ENCODE measurements at regions not wholly inside any gene's neighbourhood (a gene's known extent, or its start where the extent isn't known, plus 50 kb on each side); places are given as distances from the start of the nearest gene placed in this dataset.
A peak's percentile ranks its signal among the peaks of the same experiment; 100 is the strongest.

GRCh38 chr2:12047761-12048160 lies 301.3 kb downstream of the LPIN1 start:
- no TSS peak for BruUV-seq (replicated peaks)
- H3K9me3 ChIP-seq (ENCODE audit: low read length), result no peaks in the 10 kb centered on the region; the same call in 1 of the 2 replicates
- peak overlapping the region; percentile 90 for H3K27ac ChIP-seq (ENCODE audit: low read depth, low read length, poor library complexity, severe bottlenecking)
- DNase-seq (ENCODE audit: low spot score), result peak; percentile 66
- H3K9me2 ChIP-seq (ENCODE audit: insufficient read depth, low read length), result no peaks in the 10 kb centered on the region
- TF ChIP-seq CTCF (conservative IDR thresholded peaks at IDR 0.05; ENCODE audit: low read length), result no peak
- no peaks in the 10 kb centered on the region for H3K79me2 ChIP-seq (ENCODE audit: insufficient read depth, low read depth, low read length)
- H3K4me2 ChIP-seq (ENCODE audit: low read length), result peak overlapping the region; percentile 91
- intact Hi-C loops (cut with micrococcal nuclease; ENCODE audit: unreplicated experiment), result loop anchor here (1.0 to 5.0 kb wide), 4 partner anchors 80 to 295 kb away; no protein-coding TSS in a partner anchor
- peaks cover 93% of the 10 kb centered on the region for H3K4me1 ChIP-seq (ENCODE audit: insufficient read depth, low read length, poor library complexity, severe bottlenecking)
- H3K4me3 ChIP-seq (ENCODE audit: low read depth, low read length, poor library complexity, severe bottlenecking), result peak overlapping the region; percentile 10
- no peaks in the 10 kb centered on the region for H4K20me1 ChIP-seq (ENCODE audit: insufficient read depth, low read length)
- POLR2A ChIA-PET, result interaction anchor here (0.7 to 9.1 kb wide), 7 partner anchors 8 to 218 kb away, joined by 3 to 256 read pairs (median 4); no protein-coding TSS in a partner anchor
- peak overlapping the region; percentile 79; the same call in 1 of the 2 replicates for H2AFZ ChIP-seq (ENCODE audit: low read length)
- CTCF ChIA-PET (ENCODE audit: unreplicated experiment), result interaction anchor here (0.5 to 7.8 kb wide), 6 partner anchors 10 to 501 kb away, joined by 3 to 94 read pairs (median 4); no protein-coding TSS in a partner anchor
- H3K36me3 ChIP-seq (ENCODE audit: insufficient read depth, low read length), result no peaks in the 10 kb centered on the region

GRCh38 chr2:12048550-12048949 lies 302.1 kb downstream of the LPIN1 start:
- Histone ChIP-seq H3K4me1 (ENCODE audit: insufficient read depth, low read length, poor library complexity, severe bottlenecking) (peaks cover 85% of the 10 kb centered on the region), H2AFZ (ENCODE audit: low read length) (peak overlapping the region; percentile 62; the same call in 1 of the 2 replicates), H3K79me2 (ENCODE audit: insufficient read depth, low read depth, low read length) (no peaks in the 10 kb centered on the region), H3K36me3 (ENCODE audit: insufficient read depth, low read length) (no peaks in the 10 kb centered on the region), H3K9me2 (ENCODE audit: insufficient read depth, low read length) (no peaks in the 10 kb centered on the region), H4K20me1 (ENCODE audit: insufficient read depth, low read length) (no peaks in the 10 kb centered on the region), H3K4me2 (ENCODE audit: low read length) (peak overlapping the region; percentile 91), H3K27ac (ENCODE audit: low read depth, low read length, poor library complexity, severe bottlenecking) (peak overlapping the region; percentile 90), H3K4me3 (ENCODE audit: low read depth, low read length, poor library complexity, severe bottlenecking) (peak overlapping the region; percentile 10), H3K9me3 (ENCODE audit: low read length) (no peaks in the 10 kb centered on the region; the same call in 1 of the 2 replicates)
- intact Hi-C loops (cut with micrococcal nuclease; ENCODE audit: unreplicated experiment), result loop anchor here (1.0 to 5.0 kb wide), 4 partner anchors 79 to 296 kb away; no protein-coding TSS in a partner anchor
- ChIA-PET POLR2A (interaction anchor here (0.6 to 9.1 kb wide), 10 partner anchors 9 to 668 kb away, joined by 3 to 256 read pairs (median 4); no protein-coding TSS in a partner anchor), CTCF (ENCODE audit: unreplicated experiment) (interaction anchor here (0.5 to 7.8 kb wide), 8 partner anchors 10 to 500 kb away, joined by 3 to 94 read pairs (median 3); no protein-coding TSS in a partner anchor)
- BruUV-seq (replicated peaks), result no TSS peak
- peak; percentile 86 for DNase-seq (ENCODE audit: low spot score)
- TF ChIP-seq CTCF (conservative IDR thresholded peaks at IDR 0.05; ENCODE audit: low read length) (peak; percentile 84), EZH2phosphoT487 (IDR thresholded peaks at IDR 0.05; ENCODE audit: borderline replicate concordance, low read depth, low read length) (no peak)

GRCh38 chr2:12050396-12050795 lies 304.0 kb downstream of the LPIN1 start:
- peak; percentile 77 for TF ChIP-seq CTCF (conservative IDR thresholded peaks at IDR 0.05; ENCODE audit: low read length)
- no peak for TF ChIP-seq EZH2phosphoT487 (IDR thresholded peaks at IDR 0.05; ENCODE audit: borderline replicate concordance, low read depth, low read length)
- H3K79me2 ChIP-seq (ENCODE audit: insufficient read depth, low read depth, low read length), result no peaks in the 10 kb centered on the region
- H4K20me1 ChIP-seq (ENCODE audit: insufficient read depth, low read length), result no peaks in the 10 kb centered on the region
- peak overlapping the region; percentile 1 for H3K4me3 ChIP-seq (ENCODE audit: low read depth, low read length, poor library complexity, severe bottlenecking)
- peak overlapping the region; percentile 49 for H3K4me2 ChIP-seq (ENCODE audit: low read length)
- ChIA-PET CTCF (ENCODE audit: unreplicated experiment) (interaction anchor here (0.5 to 0.6 kb wide), 2 partner anchors 407 to 903 kb away, joined by 3 read pairs; no protein-coding TSS in a partner anchor), POLR2A (interaction anchor here (0.6 to 9.1 kb wide), 3 partner anchors 17 to 241 kb away, joined by 3 to 256 read pairs (median 3); no protein-coding TSS in a partner anchor)
- no peaks in the 10 kb centered on the region for H3K36me3 ChIP-seq (ENCODE audit: insufficient read depth, low read length)
- peaks cover 66% of the 10 kb centered on the region for H3K4me1 ChIP-seq (ENCODE audit: insufficient read depth, low read length, poor library complexity, severe bottlenecking)
- no TSS peak for BruUV-seq (replicated peaks)
- H3K9me3 ChIP-seq (ENCODE audit: low read length), result peaks cover 8% of the 10 kb centered on the region; the same call in 1 of the 2 replicates
- no peaks in the 10 kb centered on the region for H3K9me2 ChIP-seq (ENCODE audit: insufficient read depth, low read length)
- H3K27ac ChIP-seq (ENCODE audit: low read depth, low read length, poor library complexity, severe bottlenecking), result peak overlapping the region; percentile 90
- DNase-seq (ENCODE audit: low spot score), result peak; percentile 84
- peak overlapping the region; percentile 62; the same call in 1 of the 2 replicates for H2AFZ ChIP-seq (ENCODE audit: low read length)
- intact Hi-C loops (cut with micrococcal nuclease; ENCODE audit: unreplicated experiment), result loop anchor here (2.0 to 5.0 kb wide), 4 partner anchors 272 to 957 kb away; partner anchors contain the start of gene TRIB2
